Activated T-helper 1 cell treated with Interleukin-2 at 50 U/mL for 16 hours (primary cell): ENCODE measurements at regions not wholly inside any gene's neighbourhood (a gene's known extent, or its start where the extent isn't known, plus 50 kb on each side); places are given as distances from the start of the nearest gene placed in this dataset.

Experiments
- DNase-seq: peaks from one replicate; pipeline ENCODE4 v3.0.0-alpha.2; 2020; ENCODE audit warnings: low read depth

DNA sequence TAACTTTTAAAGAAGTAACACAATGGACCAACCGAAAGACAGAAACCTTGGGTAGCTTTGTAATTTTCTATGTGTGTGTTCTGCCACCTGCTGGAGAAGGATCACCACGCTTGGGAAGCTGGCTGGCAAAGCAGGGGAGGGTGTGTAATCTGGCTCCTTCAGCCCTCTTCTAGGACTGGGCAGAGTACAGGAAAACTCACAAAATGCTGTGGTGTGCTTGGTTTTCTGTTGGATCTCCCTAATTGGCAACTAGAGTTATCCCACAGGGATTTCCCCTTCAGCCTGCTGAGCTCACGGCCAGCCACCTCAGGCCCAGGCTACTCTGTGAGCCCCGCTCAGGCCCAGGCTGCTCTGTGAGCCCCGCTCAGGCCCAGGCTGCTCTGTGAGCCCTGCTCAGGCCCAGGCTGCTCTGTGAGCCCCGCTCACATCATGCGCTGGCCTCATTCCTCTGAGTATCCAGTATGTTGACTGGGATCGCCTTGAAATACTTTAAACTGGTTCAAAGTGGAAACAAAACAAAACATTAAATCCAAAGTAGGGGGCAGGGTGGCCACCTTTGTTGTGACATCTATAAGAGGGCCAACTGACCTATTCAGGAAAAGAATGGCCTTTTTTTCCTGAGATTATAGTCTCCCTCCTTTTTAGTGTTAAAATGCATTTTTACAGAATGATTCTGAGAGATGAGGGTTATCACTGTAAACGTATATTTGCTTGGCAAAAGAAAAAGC lies 52.0 kb upstream of the RNU6-8 start:
- DNase-seq, result peak; percentile 13

DNA sequence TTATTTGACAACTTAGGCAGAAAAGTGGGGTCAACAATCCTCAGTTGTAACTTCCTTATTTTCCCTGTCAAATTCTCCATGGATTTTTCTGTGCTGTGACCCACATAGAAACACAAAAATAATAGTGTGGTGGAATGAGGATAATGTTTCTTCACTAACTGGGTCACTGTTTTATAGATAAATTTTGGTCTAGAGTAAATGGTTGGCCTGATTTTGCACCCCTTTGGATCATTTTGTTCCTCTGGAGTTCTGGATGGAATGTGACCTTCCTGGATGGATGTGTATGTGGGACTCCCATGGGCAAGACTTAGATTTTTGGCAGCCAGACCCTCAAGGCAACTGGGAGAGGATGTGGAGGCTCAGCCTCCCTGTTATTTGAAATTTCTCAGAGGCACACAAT lies 52.7 kb upstream of the RNU6-8 start:
- DNase-seq, result no peak

DNA sequence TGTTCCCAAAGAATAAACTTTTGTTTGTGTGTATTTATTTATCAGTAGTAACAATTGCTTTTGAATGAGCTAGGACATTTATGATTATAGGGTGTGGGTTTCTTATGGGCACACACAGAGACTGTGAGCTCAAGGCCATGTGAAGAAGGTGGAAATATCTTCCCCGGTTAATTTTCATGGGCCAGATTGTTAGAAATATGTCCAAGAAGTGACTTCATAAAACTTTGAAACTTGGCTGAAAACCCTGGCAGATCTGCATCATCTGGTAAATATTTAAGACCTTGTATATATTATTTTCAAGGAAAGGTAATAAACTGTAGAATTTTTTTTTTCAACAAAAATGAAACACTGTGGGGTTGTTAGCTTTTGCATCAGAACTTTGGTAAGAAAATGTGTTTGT lies 53.5 kb upstream of the RNU6-8 start:
- no peak for DNase-seq

DNA sequence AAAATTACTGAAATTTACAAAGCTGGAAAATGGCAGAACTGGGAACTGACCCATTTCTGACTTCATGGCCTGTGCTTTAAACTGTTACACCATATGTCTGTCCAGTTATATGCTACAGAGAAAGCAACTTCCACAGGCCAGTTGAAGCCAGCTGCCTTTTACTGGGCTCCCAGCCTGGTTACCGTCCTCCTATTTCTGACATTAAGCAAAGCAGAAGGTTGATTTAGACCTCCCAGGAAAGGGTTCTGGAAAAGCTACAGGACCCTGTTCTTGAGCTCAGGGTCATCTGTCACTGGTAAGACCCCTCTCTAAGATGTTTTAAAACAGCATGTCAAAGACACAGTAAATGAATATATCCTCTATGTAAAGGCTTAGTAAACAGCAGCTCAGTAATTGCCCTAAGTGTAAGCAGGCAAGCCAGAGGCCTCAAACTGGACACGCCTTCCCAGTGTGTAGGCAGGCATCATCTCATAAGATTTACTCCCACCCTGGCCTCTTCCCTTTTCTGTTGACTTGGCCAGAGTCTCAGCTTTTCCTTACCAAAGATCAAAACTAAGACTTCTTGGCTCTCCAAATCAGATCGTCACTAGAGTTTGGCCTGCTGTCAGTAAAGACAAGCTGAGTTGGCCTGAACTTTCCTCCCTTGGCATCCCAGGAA lies 55.4 kb upstream of the RNU6-8 start:
- no peak for DNase-seq

- DNase-seq, result no peak
Measured at GRCh38 chr14:32259368-32260013, 56.4 kb upstream of the RNU6-8 start.

- no peak for DNase-seq
Measured at GRCh38 chr14:32263939-32264567, 61.0 kb upstream of the RNU6-8 start.

GRCh38 chr14:32265584-32265983 lies 62.5 kb upstream of the RNU6-8 start:
- DNase-seq, result no peak

DNA sequence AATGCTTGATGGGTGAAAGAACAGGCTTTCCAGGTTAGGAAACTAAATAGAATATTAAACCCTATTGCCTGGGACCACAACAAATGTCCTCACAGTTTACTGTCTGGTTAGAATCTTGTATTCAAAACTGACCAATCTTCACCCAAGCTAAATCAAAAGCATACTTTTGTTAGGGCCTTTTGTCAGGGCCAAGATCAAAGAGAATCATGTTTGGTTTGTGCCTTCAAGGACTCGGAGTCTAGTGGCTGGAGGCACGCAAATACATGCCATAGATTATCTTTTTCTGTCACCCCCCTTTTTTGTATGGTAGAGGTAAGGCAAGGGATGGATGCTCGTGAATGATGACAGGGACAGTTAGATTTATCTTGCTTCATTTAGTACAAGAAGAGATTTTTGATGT lies 51.1 kb upstream of the AKAP6 start:
- DNase-seq, result no peak
